ENCODE measurements at regions not wholly inside any gene's neighbourhood (a gene's known extent, or its start where the extent isn't known, plus 50 kb on each side); places are given as distances from the start of the nearest gene placed in this dataset.

DNA sequence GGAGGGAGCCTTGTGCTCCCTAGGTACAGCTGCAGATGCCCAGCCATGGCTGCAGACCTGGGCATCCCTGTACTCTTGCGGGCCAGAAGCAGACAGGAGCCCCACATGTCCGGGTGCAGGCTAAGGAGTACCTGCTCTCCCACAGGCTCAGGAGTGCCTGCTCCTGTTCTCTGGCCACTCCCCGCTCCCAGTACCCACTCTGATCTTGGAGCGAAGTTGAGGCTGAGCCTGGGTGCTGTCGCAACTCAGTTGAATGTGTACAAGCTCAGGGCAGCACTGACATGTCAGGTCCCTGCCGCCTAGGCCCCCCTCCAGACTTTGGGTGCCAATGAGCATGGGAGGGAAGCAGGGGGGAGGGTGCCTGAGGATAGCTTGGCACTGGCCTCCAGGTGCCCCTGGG, 666.9 kb downstream of the PLPP3 start:
- no peak for TF ChIP-seq POLR2A (IDR thresholded peaks at IDR 0.05; ENCODE audit: low read length)
- no peak for TF ChIP-seq GATA1 (IDR thresholded peaks at IDR 0.05; ENCODE audit: low read depth, low read length)

Measured in erythroblast (primary cell).